ENCODE measurements at regions not wholly inside any gene's neighbourhood (a gene's known extent, or its start where the extent isn't known, plus 50 kb on each side); places are given as distances from the start of the nearest gene placed in this dataset.

GRCh38 chr4:4771160-4771559 lies 88.3 kb upstream of the MSX1 start:
- no peak for DNase-seq

GRCh38 chr4:4770610-4771009 lies 88.9 kb upstream of the MSX1 start:
- no peak for DNase-seq

DNA sequence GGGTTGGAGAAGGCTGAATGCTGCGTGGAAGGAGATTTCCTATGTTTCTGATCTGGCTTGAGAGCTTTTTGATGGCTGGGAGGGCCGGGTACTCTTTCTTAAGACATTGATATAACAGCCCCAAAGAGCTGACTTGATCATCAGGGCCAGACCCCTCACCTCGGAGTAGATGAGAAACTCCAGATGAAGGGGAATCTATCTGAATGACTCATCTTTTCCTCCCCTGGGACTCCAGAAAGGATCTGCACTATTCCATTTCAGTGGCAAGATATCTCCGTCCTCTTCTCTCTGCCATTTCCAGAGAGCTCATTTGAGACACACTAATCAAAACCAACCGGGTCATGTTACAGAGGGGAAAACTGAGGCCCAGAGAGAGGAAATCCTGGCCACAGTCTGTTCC lies 92.9 kb upstream of the MSX1 start:
- no peak for DNase-seq

DNA sequence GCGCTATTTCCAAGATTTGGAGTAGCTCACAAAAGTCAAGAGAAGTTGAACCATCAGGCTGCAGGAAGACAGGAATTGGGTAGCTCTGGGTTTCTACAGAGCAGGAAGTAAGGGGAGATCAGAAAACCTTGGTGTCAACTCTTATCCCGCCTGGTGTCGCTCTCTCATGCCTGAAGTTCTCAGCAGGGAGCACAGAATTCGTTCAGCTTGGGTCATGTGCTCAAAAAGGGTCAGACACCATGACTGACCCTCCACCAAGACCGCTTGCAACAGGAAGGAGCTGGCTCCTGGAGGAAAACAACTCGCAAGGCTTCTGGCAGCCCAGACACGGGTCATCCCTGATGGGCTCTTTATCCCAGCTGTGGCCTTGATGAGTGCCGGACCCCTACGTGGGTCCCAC lies 93.7 kb upstream of the MSX1 start:
- no peak for DNase-seq

- DNase-seq, result no peak
Observed at GRCh38 chr4:4764558-4764905, 94.9 kb upstream of the MSX1 start.

DNA sequence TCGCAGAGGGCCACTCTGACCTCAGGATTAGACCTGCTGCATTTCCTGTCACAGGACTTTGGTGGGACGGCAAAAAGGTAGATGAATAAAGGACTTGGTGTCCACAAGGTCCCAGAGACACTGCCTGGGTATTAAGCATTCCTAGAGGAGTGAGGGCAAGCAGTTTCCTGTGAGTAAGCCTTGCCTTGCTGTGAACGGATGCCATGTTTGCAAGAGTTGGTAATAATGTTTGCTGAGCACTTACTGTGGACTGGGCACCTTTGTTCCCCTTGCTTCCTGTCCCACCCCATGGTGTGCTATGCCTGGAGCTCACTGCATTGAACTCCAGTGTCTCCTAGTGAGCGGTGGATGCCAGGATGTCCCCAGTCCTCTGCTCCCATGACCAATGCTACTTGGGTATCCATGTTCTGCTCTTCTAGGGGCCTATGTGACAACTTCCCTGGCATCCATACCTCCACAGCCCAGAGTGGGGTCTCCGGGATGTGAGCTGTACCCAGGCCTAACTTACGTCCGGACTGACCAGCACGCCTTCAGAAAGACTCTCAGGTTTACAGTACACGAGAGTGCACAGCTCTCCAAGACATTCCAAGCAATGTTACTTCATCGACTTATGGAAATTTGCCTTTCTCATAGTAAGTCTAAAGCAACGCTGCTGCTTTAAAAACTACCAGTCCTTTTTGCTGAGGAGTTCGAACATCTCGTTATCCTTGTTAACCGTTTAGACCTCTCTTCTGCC lies 95.5 kb upstream of the MSX1 start:
- DNase-seq, result no peak

DNA sequence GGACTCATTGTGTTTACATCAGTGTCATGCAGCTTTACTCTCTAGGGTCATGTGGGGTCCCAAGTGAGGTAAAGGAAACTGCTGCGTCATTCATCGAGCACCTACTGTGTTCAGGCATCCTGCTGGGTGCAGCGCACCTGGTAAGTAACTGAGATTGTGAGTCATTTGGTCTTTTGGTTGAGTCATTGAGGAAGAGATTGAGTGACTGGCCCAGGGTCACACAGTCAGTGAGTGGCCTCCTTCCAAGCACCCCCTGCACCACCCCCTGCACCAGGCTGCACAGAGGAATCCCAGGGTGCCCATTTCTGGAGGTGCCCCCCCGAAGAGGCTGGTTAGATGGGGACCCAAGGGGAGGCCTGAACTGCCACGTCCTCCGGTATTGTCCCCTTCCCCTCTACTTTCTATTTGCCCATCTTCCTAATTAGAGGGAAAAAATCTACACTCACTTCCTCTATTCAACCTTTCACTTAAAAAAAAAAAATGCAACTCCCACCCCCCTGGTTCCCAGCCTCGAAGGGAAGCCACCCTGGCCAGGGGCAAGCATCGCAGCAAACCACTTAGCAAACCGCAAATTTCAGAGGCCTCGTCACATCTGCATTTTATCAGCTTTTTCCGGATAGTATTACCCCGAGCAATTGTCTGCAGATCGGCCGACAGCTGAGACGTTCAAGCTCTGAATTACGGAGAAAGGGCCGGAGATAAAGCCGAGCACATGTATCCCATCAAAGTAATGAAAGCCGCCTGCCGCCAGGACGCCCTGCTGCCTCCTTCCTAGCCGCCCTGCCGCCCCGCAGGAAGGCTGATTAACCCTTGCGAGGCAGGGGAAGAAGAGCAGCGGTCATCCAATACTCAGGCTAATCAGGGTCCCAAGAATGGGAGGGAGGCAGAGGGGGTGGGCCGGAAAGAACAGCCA lies 96.3 kb upstream of the MSX1 start:
- no peak for DNase-seq

DNA sequence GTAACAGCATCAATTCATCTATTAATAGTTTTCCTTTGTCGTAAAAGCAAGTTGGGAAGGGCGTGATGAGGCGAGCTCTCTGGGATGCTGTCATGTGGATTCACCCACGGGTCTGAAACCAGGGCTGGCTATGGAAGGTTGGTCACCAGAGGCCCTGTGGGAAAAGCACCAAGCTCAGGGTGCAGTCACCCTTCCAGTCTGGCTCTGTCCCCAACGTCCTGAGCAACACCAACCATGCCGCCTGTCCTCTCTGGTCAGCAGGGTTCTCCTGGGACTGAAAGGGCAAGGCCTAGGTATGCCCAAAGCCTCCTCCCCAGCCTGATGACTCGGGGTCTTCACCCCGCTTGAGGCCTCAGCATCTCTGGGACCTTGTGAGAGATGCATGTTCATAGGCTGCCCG lies 97.2 kb upstream of the MSX1 start:
- DNase-seq, result no peak

DNA sequence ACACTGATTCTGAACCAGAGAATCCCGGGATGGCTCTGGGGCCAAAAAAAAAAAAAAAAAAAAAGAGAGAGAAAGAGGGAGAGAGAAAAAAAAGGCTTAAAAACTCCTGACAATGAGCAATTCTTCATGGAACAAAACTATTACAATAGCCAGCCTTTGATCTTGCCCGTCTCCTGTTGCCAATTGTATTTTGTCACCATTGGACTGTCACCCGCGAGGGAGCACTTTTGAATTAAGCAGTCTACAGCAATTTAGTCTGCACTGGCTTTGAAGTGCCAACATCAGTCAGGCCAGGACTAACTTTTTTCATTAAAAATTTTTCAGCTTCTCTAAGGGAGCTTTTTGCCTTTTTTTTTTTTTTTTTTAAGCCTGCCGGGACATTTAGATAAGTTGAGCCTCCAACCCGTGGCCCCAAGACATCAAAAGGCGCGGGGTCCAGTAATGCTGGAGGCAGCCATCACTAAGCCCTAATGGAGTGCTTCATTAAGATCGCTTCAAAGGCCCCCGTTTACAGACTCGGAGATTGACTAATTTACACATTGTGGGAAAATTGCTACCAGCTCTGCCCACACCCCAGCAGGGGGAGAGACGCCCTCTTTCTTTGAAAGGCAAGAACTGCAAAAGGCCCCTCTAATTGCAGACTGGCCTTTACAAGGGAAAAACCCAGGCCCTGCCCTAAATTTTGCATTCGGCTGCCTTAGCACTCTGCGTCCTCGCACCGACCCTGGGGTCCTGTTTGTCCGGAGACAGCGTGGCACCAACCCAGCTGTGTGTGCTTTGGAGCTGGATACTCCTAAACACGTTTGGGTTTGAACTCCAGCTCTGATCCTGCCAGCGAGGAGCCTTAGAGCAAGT lies 98.1 kb upstream of the MSX1 start:
- no peak for DNase-seq

DNA sequence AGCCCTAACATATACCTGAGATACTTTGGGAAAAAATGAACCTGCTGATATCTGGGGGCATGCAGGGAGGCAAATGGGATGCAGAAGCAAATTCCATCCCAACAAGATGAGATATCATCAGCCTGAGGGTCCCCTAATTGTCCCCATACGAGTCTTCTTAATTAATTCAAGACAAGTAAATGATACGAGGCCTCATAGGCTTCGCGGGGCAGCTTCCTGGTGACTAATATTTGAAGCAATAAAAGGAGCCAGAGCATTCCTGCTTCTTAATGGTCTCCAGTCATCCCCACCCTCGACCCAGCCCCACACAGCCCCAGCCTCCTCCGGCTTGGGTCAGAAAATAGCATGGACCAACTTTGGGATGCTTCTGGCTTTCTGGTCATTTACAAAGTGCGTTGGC lies 99.6 kb upstream of the MSX1 start:
- DNase-seq, result no peak

- no peak for DNase-seq
Observed at GRCh38 chr4:4759232-4759631, 100.2 kb upstream of the MSX1 start.

GRCh38 chr4:4758681-4759080 lies 100.8 kb upstream of the MSX1 start:
- no peak for DNase-seq

DNA sequence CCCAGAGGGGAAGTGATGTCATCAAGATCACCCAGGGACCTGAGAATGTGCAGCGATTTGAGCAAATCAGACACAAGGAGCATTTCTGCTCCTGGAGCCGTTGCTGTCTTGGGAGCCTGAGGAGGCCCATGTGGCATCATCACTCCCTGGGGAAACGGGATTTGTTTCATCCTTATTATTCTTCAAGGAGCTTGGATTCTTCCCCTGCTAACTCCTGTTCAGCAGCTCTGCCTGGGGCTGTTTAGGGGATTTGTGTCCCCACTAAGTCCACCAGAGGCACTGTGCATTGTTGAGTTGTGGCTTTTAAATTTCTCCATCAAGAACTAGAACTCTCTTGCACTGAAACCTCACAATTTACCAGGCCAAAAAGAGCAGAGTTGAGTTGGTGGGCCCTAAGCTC lies 104.2 kb upstream of the MSX1 start:
- DNase-seq, result no peak

DNA sequence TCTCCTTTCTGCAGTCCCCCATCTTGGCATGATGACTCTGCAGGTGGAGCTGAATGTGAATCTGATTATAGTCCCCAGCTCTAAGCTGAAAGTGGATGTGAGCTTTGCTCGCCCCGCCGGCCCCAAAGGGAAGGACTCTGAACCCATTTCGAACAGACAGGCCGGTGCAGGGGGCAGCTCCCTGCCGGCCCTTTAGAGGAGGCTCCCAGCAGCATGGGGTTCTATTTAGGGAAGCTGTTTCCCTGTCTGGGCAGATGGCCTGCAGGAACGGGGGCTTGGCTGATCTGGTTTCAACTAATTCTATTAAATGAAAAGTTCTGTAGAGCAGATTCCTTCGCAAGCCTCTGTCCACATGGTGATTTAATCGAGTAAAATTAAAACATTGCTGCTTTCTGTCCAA lies 104.8 kb upstream of the MSX1 start:
- no peak for DNase-seq

- no peak for DNase-seq
Observed at GRCh38 chr4:4753643-4754042, 105.8 kb upstream of the MSX1 start.

- no peak for DNase-seq
Observed at GRCh38 chr4:4752576-4753401, 106.7 kb upstream of the MSX1 start.

DNA sequence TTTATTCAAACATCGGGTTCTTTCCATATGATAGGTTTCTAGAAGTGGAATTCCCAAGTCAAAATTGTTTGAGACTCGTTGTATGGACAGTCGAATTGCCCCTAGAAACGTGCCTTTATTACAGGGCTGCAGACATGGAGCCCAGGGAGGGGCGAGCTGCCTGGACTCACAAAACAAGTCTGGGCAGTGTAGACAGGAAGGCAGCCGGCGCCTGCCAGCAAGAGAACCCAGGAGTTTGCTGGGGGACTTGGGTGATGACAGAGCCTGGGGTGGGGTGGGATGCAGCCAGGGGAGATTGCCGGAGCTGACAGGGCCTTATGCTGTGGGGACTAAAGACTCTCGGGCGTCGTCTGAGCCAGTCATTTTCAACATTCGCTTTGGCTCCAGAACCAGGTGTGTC lies 107.4 kb upstream of the MSX1 start:
- DNase-seq, result no peak

- DNase-seq, result no peak
Observed at GRCh38 chr4:4750187-4750586, 109.3 kb upstream of the MSX1 start.

DNA sequence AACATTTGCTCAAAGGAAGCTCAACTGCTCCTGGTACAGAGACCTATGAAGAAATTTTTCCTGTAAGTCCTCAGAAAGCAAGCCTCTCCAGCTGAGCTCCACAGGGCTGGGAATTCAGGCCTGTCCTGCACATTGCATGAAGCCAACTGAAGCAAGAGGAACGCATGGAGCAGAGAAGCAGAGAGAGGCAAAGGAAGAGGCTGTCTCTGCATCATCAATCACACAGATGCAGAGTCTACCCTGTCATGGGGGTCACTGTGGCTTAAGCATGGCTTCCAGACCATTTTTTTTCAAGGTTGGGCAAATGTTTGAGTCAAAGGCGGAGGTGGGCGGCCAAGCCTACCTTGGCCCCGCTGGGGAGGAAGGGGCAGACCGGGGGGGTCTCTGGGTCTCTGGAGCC lies 110.3 kb upstream of the MSX1 start:
- DNase-seq, result no peak

DNA sequence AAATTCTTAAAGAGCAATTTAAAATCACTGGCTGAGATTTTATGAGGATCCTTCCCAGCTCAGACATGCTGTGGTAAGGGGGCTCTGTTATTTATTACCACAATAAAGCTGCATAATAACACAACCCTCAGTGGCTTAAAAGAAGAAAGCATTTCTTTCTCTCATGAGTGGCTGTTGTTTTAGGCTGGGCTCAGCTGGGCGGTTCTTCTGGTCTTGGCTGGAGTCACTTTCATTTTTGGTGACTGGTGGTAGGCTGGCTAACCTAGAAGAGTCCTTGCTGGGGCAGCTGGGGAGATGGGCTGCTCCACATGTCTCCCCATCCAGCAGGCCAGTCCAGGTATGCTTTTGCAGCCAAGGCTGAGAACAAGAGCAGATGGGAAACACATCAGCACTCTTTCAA lies 113.0 kb upstream of the MSX1 start:
- no peak for DNase-seq

DNA sequence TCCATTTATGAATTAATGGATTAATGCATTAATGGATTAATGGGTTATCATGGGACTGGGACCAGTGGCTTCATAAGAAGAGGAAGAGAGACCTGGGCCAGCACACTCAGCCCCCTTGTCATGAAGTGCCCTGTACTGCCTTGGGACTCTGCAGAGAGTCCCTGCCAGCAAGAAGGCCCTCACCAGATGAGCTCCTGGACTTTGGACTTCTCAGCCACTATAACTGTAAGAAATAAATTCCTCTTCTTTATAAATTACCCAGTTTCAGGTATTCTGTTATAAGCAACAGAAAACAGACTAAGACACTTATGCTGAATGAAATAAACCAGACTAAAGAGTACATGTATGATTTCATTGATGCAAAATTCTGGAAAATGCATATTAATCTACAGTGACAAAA lies 119.4 kb upstream of the MSX1 start:
- DNase-seq, result no peak

DNA sequence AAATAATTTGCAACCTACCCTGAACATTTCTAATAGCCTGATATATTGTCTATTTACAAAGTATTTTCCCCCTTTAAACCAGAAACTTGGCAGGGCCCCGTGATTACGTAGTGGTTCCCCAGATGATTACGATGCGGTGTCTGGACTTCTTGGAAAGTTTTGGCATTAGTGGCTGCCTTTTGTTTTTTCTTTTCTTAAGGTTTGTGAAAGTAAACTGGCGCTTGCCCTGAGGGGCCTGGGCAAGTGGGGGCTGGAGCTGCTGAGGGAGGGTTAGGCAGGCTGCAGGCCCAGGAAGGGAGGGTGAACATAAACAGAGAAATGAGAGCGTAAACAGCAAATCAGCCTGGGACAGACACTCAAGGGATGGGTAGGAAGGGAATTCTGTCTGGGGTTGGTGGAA lies 123.6 kb upstream of the MSX1 start:
- DNase-seq, result no peak
